HG02610 (cell line): ENCODE measurements at regions not wholly inside any gene's neighbourhood (a gene's known extent, or its start where the extent isn't known, plus 50 kb on each side); places are given as distances from the start of the nearest gene placed in this dataset.

Source experiments
- ATAC-seq: cut with Tn5 transposase; IDR thresholded peaks from one replicate; pipeline ENCODE4 v1.9.1; 2021; ENCODE audit warnings: mild to moderate bottlenecking, moderate library complexity; ENCODE audit not compliant: unreplicated experiment

GRCh38 chr10:56745490-56745889 is 384.4 kb upstream of the ZWINT start:
- ATAC-seq = no peak

GRCh38 chr10:56728349-56728748 is 367.3 kb upstream of the ZWINT start:
- no peak for ATAC-seq

GRCh38 chr10:56722912-56723311 is 361.9 kb upstream of the ZWINT start:
- ATAC-seq = no peak

- ATAC-seq = no peak
These were observed 354.2 kb upstream of the ZWINT start for GRCh38 chr10:56715262-56715661.

GRCh38 chr10:56698506-56698905 is 337.4 kb upstream of the ZWINT start:
- no peak for ATAC-seq

- ATAC-seq = no peak
These were observed 318.5 kb upstream of the ZWINT start for GRCh38 chr10:56679578-56679977.

- peak; percentile 74 for ATAC-seq
These were observed 301.8 kb upstream of the ZWINT start for GRCh38 chr10:56662765-56663447.

- ATAC-seq = peak; percentile 85
These were observed 292.2 kb upstream of the ZWINT start for GRCh38 chr10:56653289-56653688.

- ATAC-seq = no peak
These were observed 285.5 kb upstream of the ZWINT start for GRCh38 chr10:56646329-56647111.

GRCh38 chr10:56633876-56634452 is 272.9 kb upstream of the ZWINT start:
- ATAC-seq = peak; percentile 100

- no peak for ATAC-seq
These were observed 271.5 kb upstream of the ZWINT start for GRCh38 chr10:56632537-56632936.

- no peak for ATAC-seq
These were observed 263.0 kb upstream of the ZWINT start for GRCh38 chr10:56624082-56624481.

GRCh38 chr10:56623064-56623463 is 262.0 kb upstream of the ZWINT start:
- no peak for ATAC-seq

- peak; percentile 96 for ATAC-seq
These were observed 261.4 kb upstream of the ZWINT start for GRCh38 chr10:56622335-56622973.

- ATAC-seq = no peak
These were observed 245.1 kb upstream of the ZWINT start for GRCh38 chr10:56606202-56606601.

- no peak for ATAC-seq
These were observed 244.0 kb upstream of the ZWINT start for GRCh38 chr10:56605051-56605450.

- ATAC-seq = no peak
These were observed 243.6 kb upstream of the ZWINT start for GRCh38 chr10:56604624-56605023.

- ATAC-seq = no peak
These were observed 238.1 kb upstream of the ZWINT start for GRCh38 chr10:56599201-56599600.

- peak; percentile 61 for ATAC-seq
These were observed 235.2 kb upstream of the ZWINT start for GRCh38 chr10:56596257-56596656.

GRCh38 chr10:56593120-56593519 is 232.1 kb upstream of the ZWINT start:
- no peak for ATAC-seq

GRCh38 chr10:56586461-56586891 is 225.4 kb upstream of the ZWINT start:
- ATAC-seq = no peak
